A673 (cell line): ENCODE measurements at regions not wholly inside any gene's neighbourhood (a gene's known extent, or its start where the extent isn't known, plus 50 kb on each side); places are given as distances from the start of the nearest gene placed in this dataset.

ENCODE experiments used
- BruUV-seq: library from RNA; stranded (reverse); fragments of 400-500 nt; replicated peaks from 2 replicates; lab custom pipeline; 2021; lab: Mats Ljungman, UMichigan
- CTCF ChIA-PET: fragments of 300-600 bp; sonication (Branson Sonifier 250); formaldehyde crosslinking; loops from one replicate; lab custom pipeline; 2022; ENCODE audit warnings: antibody characterized with exemption; lab: Charles Lee
- POLR2A ChIA-PET: fragments of 300-600 bp; sonication (Branson Sonifier 250); formaldehyde crosslinking; loops from one replicate; lab custom pipeline; 2022; ENCODE audit warnings: antibody characterized with exemption; ENCODE audit not compliant: low non-redundant PET; lab: Charles Lee
- DNase-seq: peaks from one replicate; pipeline ENCODE4 v3.0.0-alpha.2; 2015; ENCODE audit warnings: low spot score
- H3K27ac ChIP-seq: fragments of 200-600 bp; sonication (generic); 2 replicates; pipeline ENCODE4 v1.5.1; 2016; ENCODE audit warnings: mixed run types, low read depth, mild to moderate bottlenecking, mixed read lengths, antibody characterized with exemption, low read length; ENCODE audit not compliant: poor library complexity, severe bottlenecking
- H3K27me3 ChIP-seq: fragments of 200-600 bp; sonication (generic); replicated peaks from 2 replicates; pipeline ENCODE4 v1.6.1; 2017; ENCODE audit warnings: mixed run types, low read depth, mild to moderate bottlenecking, mixed read lengths, antibody characterized with exemption, low read length; ENCODE audit not compliant: insufficient read depth, poor library complexity
- H3K36me3 ChIP-seq: fragments of 200-600 bp; sonication (generic); 2 replicates; pipeline ENCODE4 v1.6.1; 2016; ENCODE audit warnings: mixed run types, mild to moderate bottlenecking, mixed read lengths, antibody characterized with exemption, low read length; ENCODE audit not compliant: insufficient read depth, poor library complexity, severe bottlenecking
- H3K4me1 ChIP-seq: fragments of 200-600 bp; sonication (generic); 2 replicates; pipeline ENCODE4 v1.6.1; 2017; ENCODE audit warnings: mixed run types, mild to moderate bottlenecking, mixed read lengths, antibody characterized with exemption, low read length; ENCODE audit not compliant: insufficient read depth, poor library complexity, severe bottlenecking
- H3K4me3 ChIP-seq: fragments of 200-600 bp; sonication (generic); 2 replicates; pipeline ENCODE4 v1.5.1; 2016; ENCODE audit warnings: low read depth, mixed run types, mild to moderate bottlenecking, mixed read lengths, low read length; ENCODE audit not compliant: poor library complexity, severe bottlenecking
- H3K9me3 ChIP-seq: fragments of 200-600 bp; sonication (generic); 2 replicates; pipeline ENCODE4 v1.6.1; 2016; ENCODE audit warnings: mixed run types, low read depth, mild to moderate bottlenecking, mixed read lengths, antibody characterized with exemption, low read length; ENCODE audit not compliant: poor library complexity, severe bottlenecking
- EZH2 ChIP-seq: fragments of 200-600 bp; sonication (generic); IDR thresholded peaks from 2 replicates; pipeline ENCODE4 v1.6.1; 2017; ENCODE audit warnings: borderline replicate concordance, low read depth, mild to moderate bottlenecking, mixed read lengths, antibody characterized with exemption, low read length; ENCODE audit not compliant: poor library complexity, severe bottlenecking
- intact Hi-C: fragments of 100-400 bp; cut with micrococcal nuclease; formaldehyde crosslinking; loops from one replicate; pipeline ENCODE4 v1.10.0; 2022; ENCODE audit not compliant: unreplicated experiment
- TF ChIP-seq, protein P1 (sequence below): fragments of 300-800, 200-600 bp; sonication (generic); conservative IDR thresholded peaks from 2 replicates; pipeline ENCODE4 v1.5.1; 2017; ENCODE audit warnings: low read depth, mild to moderate bottlenecking, antibody characterized with exemption, low read length, moderate library complexity, mixed read lengths

DNA sequence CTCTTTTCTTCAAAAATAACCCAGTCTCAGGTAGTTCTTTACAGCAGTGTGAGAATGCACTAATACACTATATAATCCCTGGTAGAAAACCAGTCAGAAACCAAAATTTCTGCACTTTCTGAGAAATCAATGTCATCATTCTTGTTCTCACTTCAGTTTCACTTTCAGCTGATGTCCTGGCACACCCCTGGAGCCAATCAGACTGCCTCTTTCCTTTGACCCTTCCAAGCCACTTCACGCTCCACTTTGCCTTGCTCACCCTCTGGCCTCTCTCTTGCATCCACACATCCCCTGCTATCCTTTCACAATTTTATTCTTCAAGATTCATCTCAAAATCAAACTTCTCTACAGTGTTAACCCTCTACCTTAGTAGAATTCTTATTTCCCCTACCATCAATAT is 181.1 kb downstream of the ASCL1 start:
- BruUV-seq: no TSS peak
- intact Hi-C loops: no loop called here

GRCh38 chr12:103139876-103140275 is 182.4 kb downstream of the ASCL1 start:
- Histone ChIP-seq H3K27me3 (no peaks in the 10 kb centered on the region), H3K9me3 (no peaks in the 10 kb centered on the region), H3K4me3 (no peak overlapping the region), H3K36me3 (no peaks in the 10 kb centered on the region), H3K4me1 (no peaks in the 10 kb centered on the region), H3K27ac (no peak overlapping the region)
- CTCF ChIA-PET: no interaction called here
- no peak for DNase-seq
- intact Hi-C loops: loop anchor here (10.0 kb wide), 1 partner anchor 1105 kb away; no protein-coding TSS in a partner anchor
- TF ChIP-seq EZH2: no peak
- TF ChIP-seq, protein P1, sequence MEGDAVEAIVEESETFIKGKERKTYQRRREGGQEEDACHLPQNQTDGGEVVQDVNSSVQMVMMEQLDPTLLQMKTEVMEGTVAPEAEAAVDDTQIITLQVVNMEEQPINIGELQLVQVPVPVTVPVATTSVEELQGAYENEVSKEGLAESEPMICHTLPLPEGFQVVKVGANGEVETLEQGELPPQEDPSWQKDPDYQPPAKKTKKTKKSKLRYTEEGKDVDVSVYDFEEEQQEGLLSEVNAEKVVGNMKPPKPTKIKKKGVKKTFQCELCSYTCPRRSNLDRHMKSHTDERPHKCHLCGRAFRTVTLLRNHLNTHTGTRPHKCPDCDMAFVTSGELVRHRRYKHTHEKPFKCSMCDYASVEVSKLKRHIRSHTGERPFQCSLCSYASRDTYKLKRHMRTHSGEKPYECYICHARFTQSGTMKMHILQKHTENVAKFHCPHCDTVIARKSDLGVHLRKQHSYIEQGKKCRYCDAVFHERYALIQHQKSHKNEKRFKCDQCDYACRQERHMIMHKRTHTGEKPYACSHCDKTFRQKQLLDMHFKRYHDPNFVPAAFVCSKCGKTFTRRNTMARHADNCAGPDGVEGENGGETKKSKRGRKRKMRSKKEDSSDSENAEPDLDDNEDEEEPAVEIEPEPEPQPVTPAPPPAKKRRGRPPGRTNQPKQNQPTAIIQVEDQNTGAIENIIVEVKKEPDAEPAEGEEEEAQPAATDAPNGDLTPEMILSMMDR: no peak
- POLR2A ChIA-PET: no interaction called here
- BruUV-seq: no TSS peak

More for the DNA sequence above, 181.1 kb downstream of the ASCL1 start:
- no peak overlapping the region for H3K4me3 ChIP-seq
- ChIA-PET CTCF (no interaction called here), POLR2A (no interaction called here)
- no peaks in the 10 kb centered on the region for H3K36me3 ChIP-seq
- no peaks in the 10 kb centered on the region for H3K27me3 ChIP-seq
- H3K27ac ChIP-seq: no peak overlapping the region
- no peak for DNase-seq
- no peaks in the 10 kb centered on the region for H3K9me3 ChIP-seq
- no peak for TF ChIP-seq EZH2
- TF ChIP-seq, protein P1: no peak
- H3K4me1 ChIP-seq: no peaks in the 10 kb centered on the region

DNA sequence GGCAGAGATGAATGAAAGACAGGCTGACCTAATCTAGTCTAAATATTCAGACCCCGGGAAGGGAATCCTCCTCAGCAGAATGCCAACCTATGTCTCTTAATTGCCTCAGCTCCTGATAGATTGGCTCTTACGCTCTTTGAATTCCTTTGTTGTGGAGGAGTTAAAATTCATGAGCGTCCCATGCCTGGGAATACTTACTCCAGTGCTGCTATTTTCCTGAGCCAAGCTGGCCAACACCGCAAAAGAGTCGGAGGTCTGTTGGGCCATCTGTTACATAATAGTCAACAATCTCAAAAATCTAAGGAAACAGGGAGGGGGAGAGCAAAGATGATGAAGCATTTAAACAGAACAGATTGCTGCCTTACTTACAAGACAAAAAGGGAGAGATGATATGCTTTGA is 182.8 kb downstream of the ASCL1 start:
- no peak overlapping the region for H3K27ac ChIP-seq
- H3K4me1 ChIP-seq: no peaks in the 10 kb centered on the region
- H3K4me3 ChIP-seq: no peak overlapping the region
- no TSS peak for BruUV-seq
- POLR2A ChIA-PET: no interaction called here
- DNase-seq: no peak
- H3K27me3 ChIP-seq: no peaks in the 10 kb centered on the region
- intact Hi-C loops: loop anchor here (10.0 kb wide), 1 partner anchor 1105 kb away; no protein-coding TSS in a partner anchor
- CTCF ChIA-PET: no interaction called here
- TF ChIP-seq EZH2: no peak
- TF ChIP-seq, protein P1: no peak
- H3K36me3 ChIP-seq: no peaks in the 10 kb centered on the region
- no peaks in the 10 kb centered on the region for H3K9me3 ChIP-seq
